NCI-H1694 treated with DMSO at 0.1 percent for 48 hours (cell line): ENCODE measurements at regions not wholly inside any gene's neighbourhood (a gene's known extent, or its start where the extent isn't known, plus 50 kb on each side); places are given as distances from the start of the nearest gene placed in this dataset.
"Not testable (repeated sequence)": the region's sequence is repeated elsewhere in the genome, so short reads cannot be mapped to it uniquely, and the experiment has no call there.

Source experiments
- DNase-seq: peaks from one replicate; lab custom pipeline; 2025; lab: John Stamatoyannopoulos, UW

DNA sequence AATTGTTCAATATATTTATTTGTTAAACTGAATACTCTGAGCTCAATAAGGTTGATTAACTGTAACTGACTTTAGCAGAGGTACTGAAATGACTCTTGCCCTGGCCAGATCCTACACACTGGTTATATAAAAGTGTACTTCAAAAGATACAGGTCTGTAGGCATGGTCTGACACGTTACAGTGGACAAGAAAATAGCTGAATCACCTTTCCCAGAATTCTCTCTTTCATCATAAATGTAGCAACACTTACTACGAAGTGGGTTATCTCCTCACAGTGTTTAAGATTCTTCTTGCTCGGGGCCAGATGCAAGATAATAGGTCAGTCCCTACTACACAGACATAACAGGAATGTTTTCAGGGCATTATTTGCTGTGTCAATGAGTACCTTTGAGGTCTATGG is 107.0 kb upstream of the ZC3H15 start:
- DNase-seq = no peak

DNA sequence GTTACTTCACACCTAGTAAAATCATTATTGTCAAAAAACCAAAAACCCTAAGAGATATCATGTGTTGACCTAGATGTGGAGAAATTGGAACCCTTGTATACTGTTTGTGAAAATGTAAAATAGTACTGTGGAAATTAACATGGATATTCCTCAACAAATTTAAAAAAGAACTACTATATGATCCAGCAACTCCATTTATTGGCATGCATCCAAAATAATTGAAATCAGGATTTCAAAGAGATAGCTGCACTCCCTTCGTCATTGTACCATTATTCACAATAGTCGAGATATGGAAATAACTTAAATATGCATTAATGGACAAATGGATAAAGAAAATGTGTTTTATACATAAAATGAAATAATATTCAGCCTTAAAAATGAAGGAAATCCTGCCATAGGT is 105.3 kb upstream of the ZC3H15 start:
- no peak for DNase-seq

DNA sequence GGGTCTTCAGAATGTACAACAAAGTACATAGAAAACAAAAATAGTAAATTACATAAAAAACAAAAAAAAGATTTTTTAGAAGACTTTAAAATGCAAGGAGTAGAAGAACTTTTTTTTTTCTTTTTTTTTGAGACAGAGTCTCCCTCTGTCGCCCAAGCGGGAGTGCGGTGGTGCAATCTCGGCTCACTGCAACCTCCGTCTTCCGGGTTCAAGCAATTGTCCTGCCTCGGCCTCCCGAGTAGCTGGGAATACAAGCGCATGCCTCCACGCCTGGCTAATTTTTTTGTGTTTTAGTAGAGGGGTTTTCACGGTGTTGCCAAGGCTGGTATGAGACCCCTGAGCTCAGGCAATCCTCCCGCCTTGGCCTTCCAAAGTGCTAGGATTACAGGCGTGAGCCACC is 104.5 kb upstream of the ZC3H15 start:
- DNase-seq = no peak

DNA sequence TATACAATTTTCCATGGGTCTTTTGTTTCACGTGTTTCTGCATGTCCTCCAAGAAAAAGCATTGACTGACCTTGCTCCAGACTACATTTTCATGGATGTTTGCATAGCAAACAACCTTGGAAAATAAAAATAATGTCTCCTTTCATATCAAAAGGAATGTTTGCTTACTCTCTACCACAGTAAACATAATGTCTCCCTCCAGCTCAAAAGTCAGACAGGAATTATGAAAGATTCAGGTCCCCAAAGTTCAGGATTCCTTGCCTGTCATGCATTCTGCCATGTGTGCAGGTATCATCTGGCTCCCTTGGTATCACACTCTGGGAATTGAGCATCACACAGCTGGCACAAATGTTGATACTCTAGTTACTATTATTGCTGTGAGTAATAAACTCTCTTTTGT is 103.1 kb upstream of the ZC3H15 start:
- DNase-seq = no peak

DNA sequence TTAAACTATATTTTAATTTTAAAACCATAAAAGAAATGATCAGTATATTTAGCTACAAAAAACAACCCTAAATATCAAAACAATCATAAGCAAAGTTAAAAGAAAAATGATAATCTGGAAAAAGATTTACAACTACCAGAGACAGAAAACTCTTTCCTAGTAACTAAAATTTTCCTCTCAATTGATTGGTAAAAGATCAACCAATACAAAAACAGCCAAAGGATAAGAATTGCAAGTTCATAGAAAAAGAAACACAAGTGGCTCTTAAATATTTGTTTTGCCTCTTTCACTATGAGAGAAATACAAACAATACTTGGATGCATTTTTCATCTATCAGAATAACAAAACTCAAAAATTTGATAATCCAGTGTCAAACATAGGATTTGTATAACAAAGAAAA is 101.8 kb upstream of the ZC3H15 start:
- no peak for DNase-seq

DNA sequence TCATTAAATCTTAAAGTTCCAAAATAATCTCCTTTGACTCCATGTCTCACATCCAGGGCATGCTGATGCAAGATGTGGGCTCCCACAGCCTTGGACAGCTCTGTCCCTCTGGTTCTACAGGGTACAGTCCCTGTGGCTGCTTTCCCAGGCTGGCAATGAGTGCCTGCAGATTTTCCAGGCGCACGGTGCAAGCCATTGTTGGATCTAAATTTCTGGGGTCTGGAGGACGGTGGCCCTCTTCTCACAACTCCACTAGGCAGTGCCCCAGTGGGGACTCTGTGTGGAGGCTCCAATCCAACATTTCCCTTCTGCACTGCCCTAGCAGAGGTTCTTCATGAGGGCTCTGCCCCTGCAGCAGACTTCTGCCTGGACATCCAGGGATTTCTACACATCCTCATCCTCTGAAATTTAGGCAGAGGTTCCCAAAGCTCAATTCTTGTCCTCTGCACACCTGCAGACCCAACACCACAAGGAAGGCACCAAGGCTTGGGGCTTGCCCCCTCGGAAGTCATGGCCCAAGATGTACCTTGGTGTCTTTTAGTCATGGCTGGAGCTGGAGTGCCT is 100.3 kb upstream of the ZC3H15 start:
- not testable (repeated sequence) for DNase-seq

DNA sequence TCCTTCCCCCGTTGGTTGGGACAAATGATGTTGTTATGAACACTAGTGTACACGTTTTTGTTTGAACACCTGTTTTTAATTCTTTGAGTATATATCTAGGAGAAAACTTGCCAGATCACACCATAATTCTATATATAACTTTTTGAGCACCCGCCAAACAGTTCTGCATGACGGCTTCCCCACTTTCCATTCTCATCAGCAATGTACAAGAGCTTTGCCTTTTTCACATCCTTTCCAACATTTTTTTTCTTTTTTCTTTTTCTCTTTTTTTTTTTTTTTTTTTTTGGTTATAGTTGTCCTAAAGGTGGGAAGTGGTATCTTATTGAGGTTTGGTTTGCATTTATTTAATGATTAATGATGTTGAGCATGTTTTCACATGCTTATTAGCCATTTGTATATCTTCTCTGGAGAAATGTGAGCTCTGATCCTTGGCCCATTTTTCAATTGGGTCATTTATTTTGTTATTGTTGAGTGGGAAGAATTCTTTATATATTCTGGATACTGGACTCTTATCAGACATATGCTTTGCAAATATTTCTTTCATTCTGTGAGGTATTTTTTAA is 86.9 kb upstream of the ZC3H15 start:
- DNase-seq = no peak

DNA sequence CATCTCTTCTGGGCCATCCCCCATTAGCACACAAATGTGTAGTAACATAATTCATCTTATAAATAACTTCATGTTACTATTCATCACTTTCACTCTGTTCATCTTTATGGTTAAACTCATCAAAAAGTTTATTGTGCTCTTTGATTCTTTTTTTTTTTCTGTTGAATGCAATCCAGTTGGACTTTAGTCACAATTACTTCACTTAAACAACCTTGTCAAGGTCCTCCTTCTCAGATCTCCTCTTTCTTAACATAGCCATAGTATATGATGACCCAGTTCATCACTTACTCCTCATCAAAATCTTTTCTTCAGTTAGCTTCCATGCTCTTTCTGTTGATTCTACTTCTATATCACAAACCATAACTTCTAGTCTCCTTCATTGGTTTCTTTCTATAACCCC is 80.2 kb upstream of the ZC3H15 start:
- no peak for DNase-seq

DNA sequence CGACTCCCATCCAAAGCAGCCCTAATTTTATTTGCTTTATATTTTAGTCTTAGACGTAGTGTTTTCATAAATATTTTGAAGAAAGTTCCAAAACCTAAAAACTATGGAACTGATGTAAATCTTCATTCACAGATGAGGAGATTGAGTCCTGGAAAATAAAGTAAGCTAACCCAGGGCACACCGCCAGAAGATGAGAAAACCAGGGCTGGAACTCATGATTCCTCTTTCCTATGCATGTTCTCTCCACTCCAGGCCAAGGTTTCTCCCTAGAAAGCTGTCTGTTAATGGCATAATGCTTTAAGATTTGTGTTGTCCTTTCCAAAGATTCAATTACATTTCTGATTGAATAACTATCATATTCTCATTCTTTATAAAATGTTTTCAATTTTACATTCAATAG is 78.4 kb upstream of the ZC3H15 start:
- DNase-seq = no peak

DNA sequence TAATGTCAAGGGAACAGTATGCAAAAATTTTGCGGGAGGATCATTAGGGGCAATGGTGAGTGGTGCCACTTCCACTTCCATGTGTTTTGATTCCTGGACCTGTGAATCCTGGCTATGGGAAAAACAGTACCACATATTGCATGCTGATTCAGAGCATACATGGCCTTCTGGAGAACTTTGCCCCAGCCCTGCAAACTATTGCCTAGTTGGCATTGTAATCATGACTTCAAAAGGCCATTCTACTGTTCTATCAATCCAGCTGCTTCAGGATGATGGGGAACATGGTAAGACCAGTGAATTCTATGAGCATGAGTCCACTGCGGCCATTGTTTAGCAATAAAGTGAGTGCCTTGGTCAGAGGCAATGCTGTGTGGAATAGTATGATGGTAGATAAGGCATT is 75.3 kb upstream of the ZC3H15 start:
- DNase-seq = no peak

DNA sequence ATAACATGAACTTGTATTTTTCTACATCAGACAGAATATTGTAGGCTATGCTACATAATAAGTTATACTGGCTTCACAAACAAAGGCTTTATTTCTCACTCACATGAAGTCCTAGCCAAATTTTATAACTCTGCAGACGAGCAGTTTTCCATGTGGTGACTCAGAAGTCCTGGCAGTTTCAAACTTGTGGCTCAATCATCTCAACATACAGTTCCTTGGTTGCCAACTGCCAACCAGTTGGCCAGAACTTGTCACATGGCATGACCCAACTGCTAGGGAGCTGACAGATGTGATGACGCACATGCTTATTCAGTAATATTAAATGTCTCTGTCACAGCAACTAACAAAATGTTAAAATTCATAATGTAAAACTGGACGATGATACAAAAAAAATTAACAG is 63.8 kb upstream of the ZC3H15 start:
- no peak for DNase-seq

DNA sequence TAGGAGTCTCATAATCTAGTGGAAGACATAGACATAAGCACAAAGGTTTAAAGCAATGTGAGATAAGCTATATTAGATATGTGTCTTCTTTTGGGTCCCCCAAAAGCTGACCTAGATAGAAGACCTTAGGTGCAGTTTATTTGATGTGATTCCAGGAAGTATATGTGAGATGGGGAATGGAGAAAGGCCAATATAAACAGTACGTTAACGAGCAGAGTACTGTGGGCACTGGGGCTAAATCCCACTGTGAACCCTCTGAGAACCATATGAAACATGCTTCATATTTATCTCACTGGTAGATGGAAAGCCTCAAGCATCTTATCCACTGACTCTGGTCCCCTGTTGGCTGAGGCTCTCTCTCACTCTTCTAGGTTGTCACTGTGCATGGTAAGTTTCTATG is 62.6 kb upstream of the ZC3H15 start:
- DNase-seq = no peak

DNA sequence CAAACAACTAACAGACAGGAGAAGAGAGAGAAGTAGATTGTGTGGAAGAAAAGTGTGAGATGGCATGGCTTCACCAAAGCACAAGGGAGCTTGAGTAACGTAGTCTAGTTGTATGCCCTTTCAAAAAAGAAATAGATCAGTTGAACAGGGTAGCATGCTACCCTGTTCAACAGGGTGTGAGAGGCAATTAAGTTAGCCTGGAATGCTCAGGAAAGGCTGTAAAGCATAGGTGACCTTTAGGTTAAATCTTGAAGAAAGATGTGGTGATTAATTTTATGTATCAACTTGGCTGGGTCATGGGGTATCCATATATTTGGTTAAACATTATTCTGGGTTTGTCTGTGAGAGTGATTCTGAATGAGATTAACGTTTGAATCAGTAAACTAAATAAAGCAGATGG is 61.8 kb upstream of the ZC3H15 start:
- DNase-seq = no peak

DNA sequence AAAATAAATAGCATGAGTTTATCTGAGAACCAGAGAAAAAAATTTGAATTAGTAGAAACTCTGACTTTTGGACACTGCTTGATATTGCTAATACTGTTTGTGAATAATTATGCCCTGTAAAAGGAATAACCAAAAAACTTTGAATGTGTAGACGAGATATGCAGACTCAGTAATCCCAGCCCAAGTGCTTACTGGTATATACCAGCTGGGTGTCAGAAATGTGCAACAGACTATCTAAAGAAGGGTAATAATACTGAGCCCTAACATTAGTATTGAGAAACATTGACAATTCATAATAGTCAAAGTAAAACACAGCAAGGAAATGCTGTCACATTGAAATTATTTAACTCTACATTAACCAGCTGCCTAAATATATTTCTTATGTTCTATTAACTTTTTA is 60.5 kb upstream of the ZC3H15 start:
- DNase-seq = no peak

DNA sequence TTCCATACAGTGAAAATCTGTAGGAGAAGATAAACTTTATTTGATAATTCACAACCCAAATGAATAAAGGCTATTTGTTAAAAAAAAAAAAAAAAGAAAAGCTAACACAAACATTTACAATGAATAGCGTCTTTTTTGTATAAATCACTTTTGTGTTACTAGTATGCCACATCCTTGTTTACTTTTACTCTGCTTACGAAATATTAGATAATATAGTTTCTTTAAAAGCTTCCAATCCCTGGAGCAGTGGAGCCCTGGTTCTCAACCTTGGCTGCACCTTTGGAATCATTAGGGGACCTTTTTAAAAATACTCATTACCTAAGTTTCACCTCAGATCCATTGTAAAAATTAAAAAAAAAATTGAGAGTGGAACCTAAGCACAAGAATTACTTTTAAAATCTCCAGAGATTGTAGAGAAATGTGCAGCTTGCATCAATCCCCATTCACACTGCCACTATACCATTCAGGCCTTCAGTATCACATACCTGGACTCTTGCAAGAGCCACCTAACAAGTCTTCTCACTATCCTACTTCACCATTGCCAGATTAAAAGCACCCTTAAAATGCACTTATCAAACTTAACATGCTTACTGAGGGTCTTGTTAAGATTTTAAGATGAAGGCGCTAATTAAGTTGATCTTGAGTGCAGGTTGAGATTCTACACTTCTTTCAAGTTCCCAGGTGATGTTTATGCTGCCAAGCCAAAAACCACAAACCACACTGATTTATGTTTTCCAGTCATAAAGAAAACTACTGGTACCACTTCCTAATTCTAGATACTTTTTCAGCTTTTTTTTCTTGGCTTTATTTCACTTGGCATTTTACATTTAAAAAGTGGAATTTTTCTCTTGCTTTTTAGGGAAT is 59.7 kb upstream of the ZC3H15 start:
- no peak for DNase-seq

DNA sequence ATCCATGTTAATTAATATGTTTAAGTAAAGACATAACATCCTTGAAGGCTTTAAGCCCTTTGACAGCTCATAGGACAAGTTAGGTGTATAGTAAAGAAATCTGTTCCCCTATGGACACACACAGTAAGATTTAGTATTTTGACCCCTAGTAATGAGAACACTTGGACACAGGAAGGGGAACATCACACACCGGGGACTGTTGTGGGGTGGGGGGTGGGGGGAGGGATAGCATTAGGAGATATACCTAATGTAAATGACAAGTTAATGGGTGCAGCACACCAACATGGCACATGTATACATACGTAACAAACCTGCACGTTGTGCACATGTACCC is 59.1 kb upstream of the ZC3H15 start:
- DNase-seq = not testable (repeated sequence)

DNA sequence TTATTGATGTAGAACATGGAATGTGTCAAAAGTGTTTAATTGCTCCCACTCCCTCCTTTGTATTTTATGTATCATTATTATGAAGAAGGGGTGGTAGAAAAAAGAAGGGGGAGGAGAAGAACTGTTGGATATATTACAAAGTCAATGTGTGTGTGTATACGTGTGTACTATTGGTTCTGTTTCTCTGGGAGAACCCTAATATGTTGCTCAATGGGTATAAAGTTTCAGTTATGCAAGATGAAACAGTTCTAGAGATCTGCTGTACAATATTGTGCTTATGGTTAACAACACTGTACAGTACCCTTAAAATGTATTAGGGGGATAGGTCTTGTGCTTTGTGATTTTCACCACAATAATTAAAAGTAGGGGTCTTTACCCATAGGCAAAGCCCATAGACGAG is 58.1 kb upstream of the ZC3H15 start:
- no peak for DNase-seq

DNA sequence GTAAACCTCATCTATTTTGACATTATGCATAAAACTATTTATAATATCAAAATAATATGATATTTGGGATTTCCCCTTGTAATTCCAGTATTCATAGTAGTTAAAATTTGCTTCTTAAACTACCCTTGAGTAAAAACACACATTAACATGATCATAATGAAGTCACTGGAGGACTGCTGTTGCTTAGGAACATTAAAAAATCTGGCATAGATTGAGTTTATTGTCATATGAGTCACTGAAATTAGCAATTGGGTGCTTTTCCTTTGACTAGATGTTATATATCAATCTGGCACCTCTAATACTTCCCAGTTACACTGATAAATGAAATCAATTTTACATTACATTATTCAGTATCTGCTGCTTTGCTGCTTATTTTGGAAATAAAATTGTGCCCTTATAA is 57.0 kb upstream of the ZC3H15 start:
- DNase-seq = no peak

DNA sequence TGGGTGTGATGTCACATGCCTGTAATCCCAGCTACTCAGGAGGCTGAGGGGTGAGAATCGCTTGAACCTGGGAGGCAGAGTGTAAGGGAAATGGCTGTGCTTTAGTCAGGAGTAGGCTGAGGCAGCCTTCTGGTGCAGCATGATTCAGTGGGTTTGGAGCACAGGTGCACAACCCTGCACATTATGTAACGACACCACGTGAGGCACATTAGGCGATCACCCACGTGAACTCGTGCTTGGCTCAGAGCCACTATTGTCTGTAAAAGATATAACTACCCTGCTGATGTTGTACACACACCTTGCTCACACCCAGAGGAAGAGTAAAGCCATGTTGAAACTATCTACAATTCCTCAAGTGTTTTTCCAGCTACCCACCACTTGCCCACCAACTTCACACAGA is 54.8 kb upstream of the ZC3H15 start:
- DNase-seq = no peak

DNA sequence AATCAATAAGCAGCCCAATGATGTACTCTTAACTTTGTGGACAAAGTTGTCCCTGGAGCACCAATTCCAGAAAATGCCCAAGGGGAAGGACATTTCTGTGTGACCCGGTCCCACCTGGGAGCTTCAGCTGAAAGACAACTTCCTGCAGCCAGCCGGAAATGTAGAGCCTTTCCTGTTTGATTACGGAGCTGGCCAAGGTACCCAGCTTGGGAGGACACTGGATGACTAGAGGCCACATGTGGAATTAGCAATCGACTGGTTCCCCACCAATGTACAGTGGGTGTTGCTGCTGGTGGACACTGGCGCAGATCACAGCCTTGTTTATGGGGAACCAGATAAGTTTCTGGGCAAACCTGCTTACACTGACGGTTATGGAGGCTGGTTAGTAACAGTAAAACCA is 53.0 kb upstream of the ZC3H15 start:
- DNase-seq = no peak

DNA sequence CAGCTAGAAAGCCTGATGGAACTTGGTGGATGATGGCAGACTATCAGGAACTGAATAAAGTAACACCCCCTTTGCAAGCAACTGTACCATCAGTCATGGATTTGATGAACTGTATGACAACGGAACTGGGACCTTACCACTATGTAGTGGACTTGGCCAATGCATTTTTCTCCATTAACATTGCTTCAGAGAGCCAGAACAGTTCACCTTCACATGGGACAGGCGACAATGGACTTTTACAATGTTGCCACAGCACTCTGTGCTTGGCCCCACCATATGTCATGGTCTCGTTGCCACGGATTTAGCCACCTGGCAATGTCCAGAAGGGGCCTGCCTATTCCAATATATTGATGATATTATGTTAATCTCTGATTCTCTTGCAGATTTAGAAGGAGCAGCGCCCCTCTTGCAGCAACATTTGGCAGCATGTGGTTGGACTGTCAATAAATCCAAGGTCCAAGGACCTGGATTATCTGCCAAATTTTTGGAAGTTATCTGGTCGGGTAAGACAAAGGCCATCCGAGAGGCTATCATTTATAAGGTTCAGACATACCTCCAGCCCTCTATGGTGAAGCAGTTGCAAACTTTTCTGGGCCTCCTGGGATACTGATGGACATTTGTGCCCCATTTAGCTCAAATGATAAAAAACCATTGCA is 52.2 kb upstream of the ZC3H15 start:
- DNase-seq = no peak
